ENCODE measurements at regions not wholly inside any gene's neighbourhood (a gene's known extent, or its start where the extent isn't known, plus 50 kb on each side); places are given as distances from the start of the nearest gene placed in this dataset.

DNA sequence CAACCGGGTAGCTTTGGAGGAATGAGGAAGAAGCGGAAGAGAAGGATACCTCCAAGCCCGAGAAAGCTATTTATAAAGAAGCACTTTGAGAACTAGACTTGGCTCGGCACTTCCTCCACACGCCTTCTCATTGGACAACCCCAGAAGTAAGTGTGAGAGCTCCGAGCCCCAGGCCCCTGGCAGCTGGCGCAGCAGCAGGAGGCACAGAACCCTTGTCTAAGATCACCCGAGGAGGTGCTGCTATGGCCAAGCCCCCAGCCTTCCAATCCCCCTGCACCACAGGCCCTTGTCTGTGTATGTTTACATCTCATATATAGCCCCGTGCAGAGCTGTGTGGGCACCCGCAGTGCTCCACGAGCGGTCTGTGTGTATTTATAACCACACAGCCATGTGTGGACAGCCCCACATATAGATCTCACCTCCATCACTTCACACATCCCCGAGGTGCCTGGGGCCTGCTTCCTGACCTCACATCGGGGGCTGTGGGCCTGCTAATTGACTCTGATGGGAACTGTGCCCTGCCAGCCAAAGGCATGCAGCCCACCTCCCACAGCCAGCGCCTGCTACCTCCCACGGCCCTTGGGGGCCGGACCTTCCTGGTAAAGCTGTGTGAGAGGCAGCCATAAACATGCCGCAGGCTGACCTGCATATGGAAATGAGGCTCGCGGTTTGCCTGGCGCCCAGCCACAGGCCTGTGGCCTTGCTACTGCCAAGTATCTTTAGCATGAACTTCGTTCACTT is 96.1 kb downstream of the C17orf67 start:
- no peak for DNase-seq (ENCODE audit: low read depth in 1 of 2, low spot score in 1 of 2)

DNA sequence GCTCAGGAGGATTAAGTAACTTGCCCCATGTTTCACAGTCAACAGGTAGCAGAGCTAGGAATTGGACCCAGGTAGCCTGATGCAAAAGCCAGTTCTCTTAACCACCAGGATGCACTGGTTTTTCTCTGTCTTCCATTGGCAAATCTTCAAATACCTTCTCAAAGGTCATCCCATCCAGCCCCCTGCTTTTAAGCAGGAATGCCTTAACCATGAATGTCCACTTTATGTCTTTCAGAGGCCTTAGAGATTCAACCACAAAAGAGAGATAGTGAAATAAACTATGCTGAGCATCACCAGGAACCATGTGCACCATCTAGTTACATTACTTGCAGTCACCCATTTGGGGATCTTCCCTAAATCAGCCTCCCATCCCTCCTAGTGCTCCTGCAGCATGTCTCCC is 94.3 kb downstream of the C17orf67 start:
- no peak for DNase-seq (ENCODE audit: low read depth in 1 of 2, low spot score in 1 of 2)

DNA sequence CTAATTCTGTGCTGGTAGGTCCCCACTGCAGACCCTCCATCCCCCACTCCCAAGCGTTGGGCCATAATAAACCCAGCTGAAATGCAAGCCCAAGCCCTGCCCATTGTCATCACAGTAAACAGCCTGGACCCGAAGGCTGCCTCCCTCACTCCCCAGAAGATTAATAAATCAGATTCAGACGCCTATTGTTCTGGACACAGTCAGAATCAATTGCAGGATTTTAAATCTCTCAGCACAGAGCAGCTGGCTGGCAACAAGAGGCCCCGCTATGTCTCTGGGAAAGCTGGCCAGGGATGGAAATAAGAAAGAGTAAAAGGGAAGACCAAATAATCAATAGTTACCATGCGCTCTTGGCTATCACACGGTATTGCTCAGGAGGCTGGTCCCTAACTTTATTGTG is 93.9 kb downstream of the C17orf67 start:
- DNase-seq (ENCODE audit: low read depth in 1 of 2, low spot score in 1 of 2) = no peak

DNA sequence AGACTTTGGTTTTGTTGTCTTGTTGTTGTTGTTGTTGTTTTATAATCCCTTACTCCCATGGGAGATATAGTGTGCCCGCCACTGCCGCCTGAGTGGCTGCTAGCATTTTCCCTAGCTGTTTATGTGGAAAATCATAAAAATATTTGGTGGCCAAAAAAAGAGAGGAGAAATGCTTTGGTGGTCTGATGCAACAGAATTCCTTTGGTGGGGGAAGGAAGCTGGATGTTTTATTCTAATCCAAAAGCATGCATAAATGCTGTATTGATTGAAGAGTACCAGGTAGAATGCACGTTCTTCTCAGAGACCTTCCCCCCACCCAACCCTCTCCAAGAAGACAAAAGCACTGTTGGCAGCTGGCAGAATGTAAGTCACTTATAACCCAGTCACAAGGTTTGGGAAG is 93.2 kb downstream of the C17orf67 start:
- DNase-seq (ENCODE audit: low read depth in 1 of 2, low spot score in 1 of 2) = no peak
